HG03066 (cell line): ENCODE measurements at regions not wholly inside any gene's neighbourhood (a gene's known extent, or its start where the extent isn't known, plus 50 kb on each side); places are given as distances from the start of the nearest gene placed in this dataset.

ENCODE experiments used
- ATAC-seq: cut with Tn5 transposase; IDR thresholded peaks from one replicate; pipeline ENCODE4 v1.9.1; 2021; ENCODE audit warnings: low read depth; ENCODE audit not compliant: unreplicated experiment

DNA sequence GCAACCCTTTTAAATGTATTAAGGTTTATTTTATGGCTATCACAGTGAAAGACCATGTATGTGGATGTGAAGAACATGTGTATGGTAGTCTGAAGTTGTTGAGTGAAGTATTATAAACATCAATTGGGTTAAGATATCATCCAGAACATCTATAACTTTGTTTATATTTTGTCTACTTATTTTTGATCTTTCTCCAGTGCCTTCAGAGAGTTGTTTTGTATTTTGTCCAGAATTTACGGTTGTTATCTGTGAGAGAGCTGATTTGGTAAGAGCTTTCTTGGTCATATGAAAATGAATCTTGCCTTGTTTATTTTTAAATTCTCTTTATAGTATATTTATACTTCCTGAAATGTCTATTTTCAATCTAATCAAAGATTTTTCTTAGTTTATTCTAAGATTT is 573.7 kb upstream of the POU3F3 start:
- no peak for ATAC-seq

DNA sequence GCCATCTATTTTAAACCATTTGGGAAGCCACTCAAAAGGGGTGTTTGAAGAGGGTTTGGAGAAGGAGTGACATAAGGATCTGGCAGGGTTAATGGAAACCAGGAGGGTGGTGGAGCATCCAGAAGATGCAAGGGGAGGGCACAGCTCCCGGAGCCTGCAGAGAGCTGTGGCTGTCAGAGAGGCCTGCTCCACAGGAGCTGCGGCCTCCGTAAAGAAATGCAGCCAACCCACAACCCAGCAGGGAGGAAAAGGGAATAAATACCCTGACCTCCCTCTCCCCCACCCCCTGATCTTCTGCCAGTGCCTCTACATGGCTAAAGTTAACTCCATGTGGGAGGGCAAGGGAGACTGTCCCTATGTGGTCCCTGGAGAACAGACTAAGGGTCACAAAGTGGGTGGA is 567.1 kb upstream of the POU3F3 start:
- ATAC-seq, result no peak

DNA sequence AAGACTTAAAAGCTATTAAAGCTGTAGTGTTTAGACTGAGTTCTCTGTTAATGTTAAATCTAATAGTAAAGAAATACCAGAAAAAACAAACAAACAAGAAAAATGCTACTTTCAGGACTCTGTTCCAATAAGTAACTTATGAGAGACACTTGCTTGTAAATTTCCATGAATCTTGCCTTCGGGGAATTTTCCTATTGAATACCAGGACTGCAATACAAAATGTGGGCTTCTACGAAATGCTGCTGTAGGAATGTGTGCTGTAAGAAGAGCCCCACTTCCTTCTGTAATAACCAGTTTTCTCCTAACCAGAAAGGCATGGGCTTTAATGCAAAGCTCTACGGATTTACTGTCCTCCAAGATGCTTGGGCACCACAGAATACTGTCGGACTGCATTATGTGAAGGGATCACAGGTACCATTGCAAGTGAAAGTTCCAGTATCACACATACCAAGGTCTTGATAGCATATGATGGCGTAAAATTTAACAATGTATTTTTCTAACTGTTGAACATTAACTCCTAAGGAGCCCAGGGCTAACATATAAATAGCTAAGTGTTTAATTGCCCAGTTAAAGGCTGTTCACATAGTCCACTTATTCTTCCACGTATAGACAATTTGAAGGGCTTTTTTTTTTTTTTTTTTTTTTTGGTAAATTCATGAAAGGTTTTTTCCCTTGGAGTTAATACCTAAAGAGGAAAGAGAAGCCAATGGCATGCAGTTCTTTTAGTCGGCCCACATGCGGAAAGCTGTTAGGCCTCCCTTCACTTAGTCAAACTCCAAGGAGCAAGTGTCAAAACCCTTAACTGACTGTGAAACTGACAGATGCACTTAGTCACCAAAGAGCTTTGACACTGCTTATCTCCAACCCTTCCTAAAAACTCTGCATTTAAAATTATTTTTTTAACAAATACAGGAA is 564.0 kb upstream of the POU3F3 start:
- no peak for ATAC-seq

DNA sequence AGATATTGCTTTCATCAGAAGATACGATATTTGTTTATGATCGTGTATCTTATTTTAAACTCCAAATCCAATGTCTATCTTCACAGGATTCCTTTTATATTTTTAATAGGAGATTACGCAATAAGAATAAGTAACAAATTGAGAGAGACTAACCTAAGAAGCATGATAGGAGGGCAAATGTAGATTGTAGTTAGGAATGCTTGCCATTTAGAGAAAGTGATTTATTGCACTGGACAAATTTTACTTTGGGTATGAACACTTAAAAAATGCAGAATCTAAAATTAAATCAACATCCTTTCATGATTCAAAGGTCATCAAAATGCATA is 563.4 kb upstream of the POU3F3 start:
- no peak for ATAC-seq

DNA sequence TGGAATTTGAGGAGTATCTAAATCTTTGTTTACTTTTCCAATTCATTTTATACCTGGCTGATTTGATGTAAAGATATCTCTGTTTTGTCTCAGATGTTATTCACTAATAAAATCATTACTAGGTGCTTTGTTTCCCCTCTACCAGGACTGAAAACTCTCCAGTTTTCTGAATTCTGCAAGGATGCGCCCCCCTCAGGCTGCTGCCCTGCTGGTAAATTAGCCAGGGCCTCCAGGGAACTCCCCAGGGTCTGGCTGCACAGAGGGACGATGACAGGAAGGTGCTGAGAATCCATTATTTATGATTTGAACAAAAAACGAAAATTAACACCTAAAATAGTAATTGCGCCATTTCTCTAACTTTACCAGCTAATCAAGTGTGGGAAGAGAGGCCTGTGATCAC is 541.2 kb upstream of the POU3F3 start:
- no peak for ATAC-seq

DNA sequence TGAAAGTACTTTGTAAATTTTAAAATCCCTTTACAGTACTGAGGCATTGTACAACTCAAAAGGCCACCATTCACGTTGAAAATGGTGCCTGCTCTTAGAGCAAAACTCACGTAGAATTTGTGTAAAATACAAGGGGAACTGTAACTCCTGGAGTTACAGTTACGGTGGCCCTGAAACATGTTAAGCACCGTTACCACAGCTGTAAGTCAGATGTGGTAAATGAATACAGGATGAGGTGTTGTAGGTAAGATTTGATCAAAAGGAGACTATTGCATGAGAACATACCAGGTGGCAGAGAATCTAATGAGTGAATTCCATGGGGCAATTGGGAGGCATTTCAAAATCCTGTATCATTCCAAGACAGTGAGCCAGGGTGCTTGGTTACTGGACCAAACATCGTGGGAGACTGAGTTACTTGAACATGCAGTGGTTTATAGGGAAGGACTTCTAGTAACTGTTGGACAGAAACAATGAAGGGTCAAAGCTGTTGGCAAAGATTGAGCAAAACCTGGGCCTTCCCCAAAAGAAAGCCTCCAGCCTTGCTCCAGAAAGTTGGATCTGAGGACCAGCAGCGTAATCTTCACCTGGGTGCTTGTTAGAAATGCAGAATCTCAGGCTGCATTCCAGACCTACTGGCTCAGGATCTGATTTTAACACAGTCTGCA is 535.8 kb upstream of the POU3F3 start:
- ATAC-seq, result no peak

DNA sequence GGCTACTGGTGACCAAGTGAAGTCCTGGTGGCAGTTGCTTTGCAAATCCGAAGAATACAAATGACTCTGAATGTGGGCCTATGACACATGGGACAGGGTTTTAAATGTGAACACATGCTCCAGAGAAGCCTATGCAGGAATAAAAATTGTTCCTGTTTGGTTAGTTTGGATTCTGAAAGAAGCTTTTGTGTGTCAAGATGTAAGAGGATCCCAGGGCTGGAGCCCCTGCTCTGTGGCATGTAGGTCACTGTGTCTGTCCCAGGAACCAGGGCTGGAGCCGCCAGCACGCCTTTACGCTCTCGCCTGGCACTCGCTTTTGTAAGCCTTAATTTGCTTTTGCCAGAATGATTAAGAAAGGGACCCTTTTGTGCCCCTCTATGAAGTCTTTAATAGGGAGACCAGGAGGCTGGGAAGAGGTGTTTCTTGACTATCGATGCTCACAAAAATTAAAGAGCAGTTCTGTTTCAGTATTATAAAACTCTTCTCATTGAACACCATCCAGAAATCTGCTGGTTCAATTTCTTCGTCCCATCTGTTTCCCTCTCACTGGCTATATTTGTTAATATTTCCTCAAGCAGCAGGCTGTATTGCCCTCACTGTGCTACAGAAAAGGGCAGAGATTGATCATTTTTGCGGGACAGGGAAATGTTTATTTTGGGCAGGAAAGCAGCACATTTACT is 532.7 kb upstream of the POU3F3 start:
- ATAC-seq, result no peak

DNA sequence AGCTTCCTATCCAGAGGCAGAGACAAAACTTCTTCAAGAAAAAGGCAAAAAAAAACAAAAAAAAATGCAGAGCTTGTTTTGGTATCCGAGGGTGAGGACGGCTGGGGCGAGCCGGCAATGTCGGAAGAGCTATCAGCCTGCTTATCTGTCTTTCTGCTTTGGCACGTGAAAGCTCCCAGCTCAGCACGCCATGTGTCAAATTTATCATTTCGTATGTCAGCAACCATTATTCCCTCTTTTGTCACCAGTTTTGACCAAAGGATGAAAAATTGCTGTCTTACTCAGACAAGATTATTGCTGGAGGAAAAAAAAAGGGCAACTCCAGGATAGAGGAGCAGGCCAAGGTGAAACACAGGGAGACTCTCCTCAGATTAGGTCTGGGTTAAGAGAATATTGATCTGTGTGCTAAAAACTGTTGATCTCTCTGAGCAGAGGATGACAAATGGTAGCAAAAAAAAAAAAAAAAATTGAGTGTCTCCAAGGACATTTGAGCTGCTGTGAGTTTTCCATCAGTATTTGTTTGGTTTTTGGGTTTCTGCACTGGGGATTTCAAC is 532.0 kb upstream of the POU3F3 start:
- ATAC-seq, result no peak

DNA sequence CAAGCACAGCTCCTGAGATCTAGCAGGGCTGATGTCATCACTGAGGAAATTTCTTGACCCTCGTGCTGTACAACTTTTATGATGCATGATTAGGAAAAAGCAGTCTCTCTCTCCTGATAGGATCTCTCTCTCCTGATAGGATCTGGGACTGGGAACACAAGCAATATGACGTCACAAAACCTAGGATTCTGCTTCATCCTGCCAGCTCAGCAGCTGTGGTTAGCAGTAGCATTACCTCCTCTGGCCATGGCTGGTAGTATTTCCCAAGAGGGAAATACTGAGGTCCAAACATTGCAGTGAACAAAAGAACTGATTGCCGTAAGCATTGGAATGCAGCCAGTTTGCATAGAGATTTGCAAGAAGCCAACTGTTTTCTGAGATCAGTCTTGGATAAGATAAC is 521.2 kb upstream of the POU3F3 start:
- no peak for ATAC-seq

DNA sequence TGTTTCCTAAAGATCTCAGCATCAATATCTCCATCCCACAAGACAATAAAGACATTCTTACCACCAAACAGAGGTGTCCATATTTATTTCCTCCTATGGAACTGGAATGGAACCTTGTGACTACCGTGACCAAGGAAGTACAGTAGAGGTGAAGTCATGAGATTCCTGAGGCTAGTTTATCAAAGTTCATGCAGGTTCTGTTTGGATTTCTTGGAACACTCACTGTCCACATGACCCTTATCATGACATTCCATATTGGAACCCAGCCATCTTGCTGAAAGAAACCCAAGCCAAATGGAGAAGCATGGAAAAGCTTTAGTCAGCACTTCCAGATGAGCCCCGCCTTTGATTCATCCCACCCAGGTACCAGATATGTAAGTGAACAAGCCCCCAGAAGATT is 516.0 kb upstream of the POU3F3 start:
- no peak for ATAC-seq

DNA sequence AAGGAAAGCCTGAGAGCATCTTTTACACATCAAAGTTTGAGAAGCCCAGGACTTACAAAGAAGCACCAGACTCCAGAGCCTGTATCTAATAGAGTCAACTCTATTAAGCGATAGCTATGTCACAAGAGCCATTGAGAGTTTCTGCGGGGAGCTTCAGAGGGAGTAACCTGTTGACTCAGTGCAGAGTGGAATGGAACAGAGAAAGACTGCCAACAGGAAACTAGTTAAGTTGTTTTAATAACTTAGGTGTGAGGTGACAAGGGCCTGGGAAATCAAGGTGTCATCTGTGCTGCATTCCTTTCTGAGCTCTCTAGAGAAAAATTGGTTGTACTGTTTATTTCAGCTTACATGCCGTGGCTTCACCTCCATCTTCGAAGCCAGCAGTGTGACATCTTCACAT is 513.8 kb upstream of the POU3F3 start:
- no peak for ATAC-seq

DNA sequence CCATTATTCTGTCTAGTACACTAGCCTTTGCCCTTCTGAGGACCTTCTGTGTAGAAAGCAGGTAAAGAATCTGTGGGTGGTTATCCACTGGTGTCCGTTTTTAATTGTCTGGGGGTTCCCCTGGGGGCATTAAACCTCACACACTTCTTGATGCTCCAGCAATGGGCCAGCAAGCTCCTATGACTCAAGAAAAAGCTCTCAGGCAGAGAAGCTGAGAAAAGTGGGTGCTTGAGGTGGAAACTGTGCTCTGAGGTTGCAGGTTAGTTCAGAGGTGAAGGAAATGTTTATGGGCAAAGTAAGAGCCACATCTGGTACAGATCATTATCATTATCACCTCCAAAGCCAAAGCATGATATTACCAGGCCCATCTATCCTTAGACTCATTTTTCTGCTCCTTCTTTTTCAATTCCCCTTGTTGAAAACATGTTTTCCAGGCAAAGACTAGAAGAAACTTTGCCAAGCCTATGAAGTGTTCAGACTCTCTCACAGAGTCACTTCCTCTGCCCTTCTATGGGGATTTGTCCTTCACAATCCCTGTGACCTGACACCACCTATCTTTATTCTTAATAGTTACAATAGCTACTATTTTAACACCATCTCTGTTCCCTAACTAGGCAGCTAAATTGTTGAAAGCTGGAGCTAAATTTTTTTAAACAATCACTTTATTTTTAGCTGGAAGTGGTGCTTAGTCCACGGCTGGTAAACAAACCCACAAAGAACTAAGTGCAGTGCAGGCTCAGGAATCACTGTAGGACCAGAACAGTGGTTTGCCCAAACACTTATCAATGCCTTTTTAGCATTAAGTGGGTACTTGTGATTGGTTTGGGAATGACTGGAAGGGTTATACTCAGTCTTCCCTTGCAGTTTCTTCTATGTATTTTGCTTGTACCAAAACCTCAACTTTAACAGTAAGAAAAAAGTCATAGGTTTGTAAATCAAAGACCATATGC is 512.8 kb upstream of the POU3F3 start:
- ATAC-seq, result no peak

DNA sequence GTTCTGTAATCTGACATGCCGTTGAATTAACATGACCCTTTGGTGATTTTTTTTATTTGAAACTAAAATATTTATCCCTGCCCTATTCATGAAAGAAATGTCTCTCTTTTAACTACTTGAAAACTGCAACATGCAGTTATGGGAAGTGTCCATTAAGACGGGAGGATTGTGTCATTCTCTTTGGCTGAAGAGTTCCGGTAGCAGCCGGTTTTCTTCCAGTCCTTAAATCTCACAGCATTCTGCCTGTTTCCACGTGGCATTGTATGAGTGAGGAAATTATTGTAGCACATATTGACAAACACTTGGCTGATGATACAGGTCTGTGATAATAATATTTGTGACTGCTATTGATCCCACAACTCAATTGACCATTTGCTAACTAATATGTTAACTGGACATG is 509.6 kb upstream of the POU3F3 start:
- no peak for ATAC-seq

DNA sequence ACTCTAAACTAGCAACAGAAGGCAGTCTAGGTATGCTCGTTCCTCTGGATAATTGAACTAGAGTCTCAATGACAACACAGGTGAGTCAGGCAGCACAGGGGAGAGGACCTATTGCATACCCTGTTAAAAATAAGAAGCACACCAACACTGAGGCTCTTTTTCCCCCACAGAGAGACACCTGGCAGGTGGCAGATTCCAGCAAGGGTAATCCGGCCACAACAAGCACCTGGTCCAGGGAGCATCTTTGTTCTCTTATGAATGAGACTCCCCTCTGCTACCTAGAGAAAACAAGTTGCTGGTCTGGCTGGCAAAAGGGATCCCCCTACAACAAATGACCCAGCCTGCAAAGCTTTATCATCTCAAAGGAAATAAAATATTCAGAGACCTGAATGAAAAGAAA is 508.9 kb upstream of the POU3F3 start:
- no peak for ATAC-seq

DNA sequence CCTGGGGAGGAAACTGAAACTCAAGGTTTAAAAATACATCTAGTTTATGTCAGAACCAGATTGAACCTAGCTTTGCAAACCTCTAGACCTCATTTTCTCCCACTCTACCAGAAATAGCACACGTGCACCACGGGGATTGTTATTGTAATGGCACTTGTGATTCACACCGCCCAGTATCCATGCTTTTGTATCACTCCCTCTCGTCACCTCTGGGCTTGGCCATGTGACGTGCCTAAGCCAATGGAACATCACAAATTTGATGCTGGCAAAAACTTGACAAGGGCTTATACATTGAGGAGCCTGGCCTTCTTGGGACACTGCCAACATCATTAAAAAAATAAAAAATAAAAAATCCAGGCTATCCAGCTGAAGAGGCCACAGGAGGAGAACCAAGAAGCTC is 495.8 kb upstream of the POU3F3 start:
- ATAC-seq, result no peak

DNA sequence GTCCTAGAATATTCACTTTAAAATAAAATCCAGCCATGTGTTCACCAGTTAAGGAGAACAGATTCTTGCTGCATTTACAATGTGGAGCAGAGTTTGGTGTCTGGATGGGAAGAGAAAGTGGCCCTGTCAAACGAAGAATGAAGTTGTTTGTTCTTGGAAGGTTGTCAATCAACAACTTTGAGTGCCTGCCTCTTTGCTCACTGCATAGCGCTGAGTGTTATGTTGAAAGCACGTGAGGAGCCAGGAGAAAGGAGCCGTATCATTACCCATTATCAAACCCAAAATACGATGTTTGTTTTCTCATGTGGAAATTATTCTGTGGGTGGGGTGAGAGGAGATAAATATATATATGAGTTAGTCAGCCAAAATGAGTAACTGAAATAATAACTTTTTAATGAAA is 492.5 kb upstream of the POU3F3 start:
- no peak for ATAC-seq

DNA sequence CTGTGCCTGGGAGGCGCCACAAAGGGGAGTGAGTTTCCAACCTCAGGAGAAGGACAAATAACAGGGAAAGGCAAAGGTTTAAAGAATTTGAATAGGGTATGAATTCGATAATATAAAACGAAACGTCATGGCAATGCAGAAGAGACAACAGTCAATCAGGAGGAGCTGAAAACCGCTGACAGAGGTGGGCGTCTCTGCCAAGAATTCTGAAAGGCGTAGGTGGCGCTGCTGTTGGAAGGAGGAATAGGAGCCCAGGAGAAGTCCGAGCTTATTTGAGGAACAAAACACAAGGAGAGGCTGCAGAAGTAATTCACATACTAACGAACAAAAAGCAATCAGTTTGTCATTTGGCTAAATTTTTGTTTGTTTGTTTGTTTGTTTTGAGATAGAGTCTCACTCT is 485.8 kb upstream of the POU3F3 start:
- ATAC-seq, result no peak

DNA sequence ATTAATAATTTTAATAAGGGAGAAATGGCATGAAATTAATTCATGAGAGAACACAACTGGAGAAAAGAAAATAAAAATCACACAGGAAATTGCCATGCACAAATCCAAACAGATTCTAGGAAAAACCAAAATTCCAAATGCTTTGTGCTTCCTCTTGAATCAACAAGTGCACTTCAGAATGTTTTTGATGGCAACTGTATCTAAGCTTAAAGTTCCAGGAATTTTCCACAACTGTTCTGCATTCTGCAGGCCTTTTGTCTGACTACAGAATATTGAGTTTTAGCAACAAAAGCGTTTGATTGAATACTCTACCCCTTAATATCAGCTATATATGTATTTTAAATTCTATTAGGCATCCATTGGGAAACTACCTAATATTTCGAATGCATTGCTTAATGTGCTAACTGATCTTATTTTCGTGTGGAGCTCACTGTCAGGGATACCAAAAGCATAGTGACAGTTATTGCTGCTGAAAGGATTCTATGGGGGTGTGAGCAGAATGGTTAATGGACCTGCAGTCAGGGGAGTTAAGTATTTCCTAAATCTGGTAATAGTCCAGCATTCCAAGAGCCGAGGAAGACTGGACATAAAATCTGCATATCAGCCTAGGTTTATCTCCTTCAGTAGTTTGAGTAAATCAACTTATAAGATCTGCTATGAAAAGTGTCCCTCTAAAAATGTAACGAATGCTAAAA is 482.7 kb upstream of the POU3F3 start:
- ATAC-seq, result no peak

DNA sequence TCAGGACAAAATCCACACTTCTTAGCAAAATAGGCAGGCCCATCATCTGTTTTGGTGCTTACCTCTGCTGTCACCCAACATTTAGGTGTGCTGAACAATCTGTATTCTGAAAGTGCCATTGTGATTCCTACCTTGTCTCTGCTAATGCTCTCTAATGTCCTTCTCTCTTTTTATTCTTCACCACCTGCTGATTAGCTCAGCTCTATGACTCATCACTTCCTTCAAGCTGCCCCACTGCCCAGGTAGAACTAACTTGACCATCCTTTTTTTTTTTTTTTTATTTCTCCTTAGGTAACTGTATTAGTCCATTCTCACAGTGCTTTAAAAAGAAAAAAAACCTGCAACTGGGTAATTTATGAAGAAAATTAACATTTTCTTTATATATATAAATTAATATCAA is 478.7 kb upstream of the POU3F3 start:
- no peak for ATAC-seq

DNA sequence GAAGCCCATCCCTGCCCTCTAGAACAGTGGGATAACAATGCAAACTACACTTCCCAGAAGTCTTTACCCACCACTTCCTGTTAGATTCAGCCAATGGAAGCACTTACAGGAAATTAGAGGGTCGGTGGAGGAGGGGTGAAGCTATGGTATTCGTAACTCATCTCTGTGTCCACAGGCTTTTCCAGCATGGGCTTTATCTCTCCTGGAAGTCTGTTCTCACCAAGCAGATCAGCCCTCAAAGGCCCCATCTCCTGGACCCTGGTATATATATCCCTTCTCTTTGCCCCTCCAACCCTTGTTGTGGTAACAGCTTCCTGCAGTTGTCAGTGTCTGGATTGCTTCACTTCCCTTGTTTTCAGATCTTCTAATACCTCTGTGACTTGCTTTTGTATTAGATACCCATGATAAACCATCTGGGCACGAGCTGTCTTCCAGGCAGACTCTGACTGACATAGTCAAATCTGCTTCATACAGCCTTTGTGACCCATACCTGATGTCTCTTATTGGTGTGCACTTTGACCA is 475.0 kb upstream of the POU3F3 start:
- no peak for ATAC-seq
